HG03025 (cell line): ENCODE measurements at regions not wholly inside any gene's neighbourhood (a gene's known extent, or its start where the extent isn't known, plus 50 kb on each side); places are given as distances from the start of the nearest gene placed in this dataset.

Experiments used
- ATAC-seq: cut with Tn5 transposase; IDR thresholded peaks from one replicate; pipeline ENCODE4 v1.9.1; 2021; ENCODE audit warnings: mild to moderate bottlenecking, moderate library complexity; ENCODE audit not compliant: unreplicated experiment, low FRiP score

GRCh38 chr6:167672738-167673137, 154.0 kb upstream of the AFDN start:
- ATAC-seq = no peak

GRCh38 chr6:167673946-167674345, 152.8 kb upstream of the AFDN start:
- no peak for ATAC-seq

GRCh38 chr6:167674486-167674885, 152.2 kb upstream of the AFDN start:
- ATAC-seq = no peak

DNA sequence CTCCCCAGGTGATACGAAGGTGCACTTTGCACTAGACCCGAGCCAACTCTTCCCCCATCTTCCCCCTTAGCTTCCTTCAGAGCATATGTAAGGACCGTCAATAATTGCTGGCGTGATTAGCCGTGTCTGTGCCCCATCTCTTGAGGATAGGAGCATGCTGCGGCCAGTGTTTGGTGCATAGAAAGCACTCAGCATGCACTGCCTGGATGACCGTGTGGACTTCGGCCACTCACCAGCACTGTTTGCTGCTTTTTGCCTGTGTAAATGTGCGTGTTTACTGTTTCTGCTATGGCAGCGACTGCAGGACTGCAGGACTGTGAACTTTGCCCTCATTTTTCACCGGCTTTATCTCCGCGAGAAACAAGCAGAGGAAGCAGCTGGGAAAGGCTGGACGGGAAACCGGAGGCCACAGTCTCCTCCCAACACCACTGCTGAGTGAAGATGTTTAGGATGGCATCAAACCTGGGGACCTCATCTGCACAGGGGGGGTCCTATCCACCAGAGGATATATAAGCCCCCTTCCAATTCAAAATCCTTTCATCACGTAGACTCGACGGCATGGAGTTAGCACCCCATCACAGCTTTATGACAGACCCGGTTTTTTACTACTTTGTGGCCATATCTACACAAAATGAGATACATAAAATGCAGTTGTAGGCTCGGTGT, 150.6 kb upstream of the AFDN start:
- ATAC-seq = no peak

- ATAC-seq = no peak
These were observed 149.9 kb upstream of the AFDN start for GRCh38 chr6:167676666-167677421.

DNA sequence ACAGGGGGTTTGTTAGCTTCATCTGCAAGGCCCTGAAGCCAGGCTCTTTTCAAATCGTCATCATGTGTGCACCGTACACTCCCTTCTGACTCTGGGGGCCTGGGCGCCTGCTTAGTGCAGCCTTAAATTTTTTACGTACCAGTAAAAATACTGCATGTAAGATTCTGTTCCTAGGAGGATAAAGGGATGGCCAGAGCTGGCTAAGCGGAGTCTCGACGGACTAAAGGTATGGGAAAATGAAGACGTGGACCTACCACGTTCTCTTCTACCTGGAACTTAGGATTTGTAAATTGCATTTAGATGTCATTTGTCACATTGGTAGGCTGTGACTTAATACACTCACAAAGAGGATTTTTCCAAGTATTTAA, 149.3 kb upstream of the AFDN start:
- ATAC-seq = no peak

DNA sequence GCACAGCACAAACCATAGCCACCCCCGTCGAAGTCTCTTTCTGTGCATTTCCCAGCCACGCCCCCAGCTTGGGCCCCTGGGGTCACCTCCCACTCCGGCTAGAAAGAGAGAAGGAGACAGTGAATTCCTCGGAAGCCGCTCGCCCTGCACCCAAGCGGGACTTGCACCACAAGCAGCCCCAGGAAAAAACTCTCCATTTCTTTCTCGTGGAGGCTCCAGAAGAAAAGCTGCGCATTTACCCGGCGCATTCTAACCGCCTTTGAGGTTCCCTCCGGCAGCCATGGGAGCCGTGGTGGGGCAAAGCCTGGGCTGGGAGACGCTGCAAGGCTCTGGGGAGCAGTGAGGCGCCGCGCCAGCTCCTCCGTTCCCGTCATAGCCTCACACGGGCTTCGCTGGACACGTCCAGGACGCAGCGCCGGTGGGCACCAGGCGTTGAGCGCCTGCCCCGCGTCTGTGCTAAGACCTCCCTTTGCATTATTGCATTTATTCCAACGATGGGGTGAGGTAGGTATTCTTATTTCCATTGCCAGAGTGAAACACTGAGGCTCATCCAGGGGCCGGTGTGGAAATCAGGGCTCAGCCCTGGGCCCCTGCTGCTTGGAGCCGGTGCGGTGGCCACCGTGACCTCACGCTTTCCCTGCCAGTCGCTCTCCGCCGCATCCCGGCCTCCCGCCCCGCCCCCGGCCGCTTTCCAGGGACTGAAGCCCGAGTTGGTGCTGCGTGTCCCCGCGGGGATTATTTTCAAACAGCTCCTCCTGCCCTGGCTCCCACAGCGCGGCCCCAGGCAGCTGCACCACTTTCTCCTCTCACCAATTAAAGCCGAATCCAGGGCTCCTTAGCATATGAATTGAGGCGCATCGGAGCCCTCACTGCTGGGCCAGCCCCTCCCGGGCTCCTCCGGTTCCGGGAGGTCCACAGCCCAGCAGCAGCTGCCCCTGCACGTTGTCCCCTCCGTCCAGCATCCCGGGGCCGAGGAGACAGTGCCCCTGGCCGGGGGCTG, 148.3 kb upstream of the AFDN start:
- ATAC-seq = no peak

- ATAC-seq = no peak
These were observed 147.5 kb upstream of the AFDN start for GRCh38 chr6:167679122-167679736.

- no peak for ATAC-seq
These were observed 146.7 kb upstream of the AFDN start for GRCh38 chr6:167679790-167680604.

DNA sequence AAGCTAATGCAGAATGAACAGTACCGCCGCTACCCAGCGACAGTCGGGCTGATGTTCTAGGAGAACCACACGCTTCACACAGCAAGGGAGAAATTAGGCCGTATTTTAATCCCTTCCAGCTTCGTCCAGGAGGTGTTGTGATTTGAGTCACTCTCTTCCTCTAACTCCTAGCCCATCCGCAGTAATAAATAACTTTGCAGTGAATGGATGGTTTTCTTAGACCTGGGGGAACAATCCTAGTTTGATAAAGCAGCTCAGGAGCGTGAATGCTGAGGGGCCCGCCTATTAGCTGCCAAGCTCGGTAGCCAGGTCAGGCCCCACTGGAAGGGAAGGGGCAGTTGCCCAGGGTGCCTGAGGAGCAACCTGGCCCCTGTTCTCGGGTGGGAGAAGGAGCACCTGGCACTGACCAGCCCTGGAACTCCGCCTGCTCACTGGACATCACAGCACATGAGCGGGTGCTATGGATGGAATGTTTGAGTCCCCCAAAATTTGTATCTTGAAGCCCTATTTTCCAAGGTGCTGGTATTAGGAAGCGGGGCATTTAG, 146.0 kb upstream of the AFDN start:
- no peak for ATAC-seq

GRCh38 chr6:167682125-167682524, 144.6 kb upstream of the AFDN start:
- no peak for ATAC-seq

DNA sequence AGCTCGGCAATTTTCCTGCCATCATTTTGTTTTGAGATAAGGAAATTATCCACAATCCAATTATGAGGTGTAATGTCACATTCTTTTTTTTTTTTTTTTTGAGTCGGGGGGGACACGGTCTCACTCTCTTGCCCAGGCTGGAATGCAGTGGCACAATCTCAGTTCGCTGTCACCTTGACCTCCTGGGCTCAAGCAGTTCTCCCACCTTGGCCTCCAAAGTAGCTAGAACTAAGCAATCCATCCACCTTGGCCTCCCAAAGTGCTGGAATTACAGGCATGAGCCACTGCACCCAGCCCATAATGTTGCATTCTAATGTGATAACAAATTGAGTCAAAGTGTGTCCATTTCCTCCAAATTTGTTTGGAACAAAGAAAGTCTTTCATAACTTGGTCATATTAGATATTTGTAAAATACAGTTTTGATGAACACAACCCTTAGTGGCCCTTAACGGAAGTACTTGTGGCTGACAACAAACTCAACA, 144.1 kb upstream of the AFDN start:
- ATAC-seq = no peak

DNA sequence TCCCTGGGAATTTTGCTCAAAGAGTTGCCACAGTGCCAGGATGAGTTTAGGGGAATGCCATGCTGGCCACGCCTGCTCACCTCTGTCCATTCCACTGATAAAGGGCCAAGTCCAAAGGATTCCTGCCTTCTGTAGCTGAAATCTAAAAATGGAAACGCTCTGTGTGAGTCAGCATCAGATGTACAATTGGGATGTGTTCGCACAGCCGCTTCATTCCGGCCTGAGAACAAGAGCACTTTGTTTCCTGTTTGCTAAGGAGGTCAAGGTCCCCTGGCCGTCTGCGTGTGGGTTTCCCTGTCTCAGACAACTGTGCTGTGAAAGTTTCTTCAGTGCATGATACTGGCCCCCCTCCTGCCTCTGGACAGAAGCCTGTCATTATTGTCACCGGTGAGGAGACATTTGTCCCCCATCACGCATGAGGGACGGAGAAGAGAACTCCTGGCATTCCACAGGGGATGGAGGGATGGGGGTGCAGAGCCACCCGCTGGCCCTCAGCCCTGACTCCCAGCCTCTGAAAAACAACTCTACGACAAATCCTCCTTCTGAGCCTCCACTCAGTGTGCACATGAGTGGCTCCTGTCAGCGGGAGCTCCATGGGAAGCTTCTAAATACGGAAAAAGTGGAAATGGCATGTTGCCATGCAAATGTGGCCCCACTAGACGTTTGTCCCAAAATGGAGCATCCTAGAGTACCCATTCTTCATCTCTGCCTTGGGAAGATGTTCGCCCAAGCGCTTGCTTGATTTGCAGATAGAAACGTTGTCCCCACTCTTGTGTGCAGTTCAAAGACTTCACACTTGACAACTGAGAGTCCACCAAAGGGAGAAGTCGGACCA, 143.5 kb upstream of the AFDN start:
- no peak for ATAC-seq

DNA sequence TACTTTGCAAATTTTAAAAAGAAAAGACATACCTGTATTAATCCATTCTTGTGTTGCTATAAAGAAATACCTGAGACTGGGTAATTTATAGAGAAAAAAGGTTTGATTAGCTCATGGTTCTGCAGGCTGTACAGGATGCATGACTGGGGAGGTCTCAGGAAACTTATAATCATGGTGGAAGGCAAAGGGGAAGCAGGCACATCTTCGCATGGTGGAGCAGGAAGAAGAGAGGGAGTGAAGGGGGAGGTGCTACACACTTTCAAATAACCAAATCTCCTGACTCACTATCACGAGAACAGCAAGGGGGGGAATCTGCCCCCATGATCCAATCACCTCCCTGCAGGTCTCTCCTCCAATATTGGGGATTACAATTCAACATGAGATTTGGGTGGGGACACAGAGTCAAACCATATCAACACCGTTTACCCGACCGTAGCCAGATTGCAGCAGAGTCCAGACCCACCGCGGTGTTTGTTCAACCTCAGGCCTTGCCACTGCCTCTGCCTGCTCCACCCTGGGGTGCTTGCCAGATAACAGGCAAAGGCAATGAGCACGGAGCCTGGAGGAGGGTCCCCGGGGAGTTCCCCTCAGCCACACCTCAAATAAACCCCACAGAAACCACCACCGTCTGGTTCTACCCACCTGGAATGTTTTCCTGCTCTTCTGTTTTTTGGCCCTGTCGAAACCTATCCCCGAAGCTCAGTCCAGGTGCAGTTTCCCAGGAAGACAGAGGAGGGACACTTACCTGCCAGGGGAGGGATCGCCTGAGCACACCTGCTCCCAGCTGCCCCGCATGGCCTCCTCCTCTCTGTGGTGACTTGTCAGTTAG, 142.2 kb upstream of the AFDN start:
- ATAC-seq = no peak

DNA sequence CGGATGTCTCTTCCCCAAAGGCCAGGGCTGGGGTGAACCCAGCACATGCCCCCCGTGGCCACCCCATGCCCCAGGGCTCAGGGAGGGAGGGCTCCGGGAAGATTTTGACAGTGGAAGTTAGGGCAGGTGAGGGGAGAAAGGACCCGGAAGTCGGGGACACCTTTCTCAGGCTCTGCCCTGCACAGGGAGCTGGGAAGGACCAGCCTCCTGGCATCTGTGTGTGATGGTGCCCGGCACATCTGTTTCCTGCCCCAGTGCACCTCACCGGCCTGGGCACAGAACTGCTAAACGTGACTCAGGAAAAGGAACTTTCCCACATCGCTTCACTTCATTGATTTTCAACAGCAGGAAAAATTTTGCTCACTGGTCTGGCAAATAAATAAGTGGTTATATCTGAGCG, 141.1 kb upstream of the AFDN start:
- no peak for ATAC-seq

DNA sequence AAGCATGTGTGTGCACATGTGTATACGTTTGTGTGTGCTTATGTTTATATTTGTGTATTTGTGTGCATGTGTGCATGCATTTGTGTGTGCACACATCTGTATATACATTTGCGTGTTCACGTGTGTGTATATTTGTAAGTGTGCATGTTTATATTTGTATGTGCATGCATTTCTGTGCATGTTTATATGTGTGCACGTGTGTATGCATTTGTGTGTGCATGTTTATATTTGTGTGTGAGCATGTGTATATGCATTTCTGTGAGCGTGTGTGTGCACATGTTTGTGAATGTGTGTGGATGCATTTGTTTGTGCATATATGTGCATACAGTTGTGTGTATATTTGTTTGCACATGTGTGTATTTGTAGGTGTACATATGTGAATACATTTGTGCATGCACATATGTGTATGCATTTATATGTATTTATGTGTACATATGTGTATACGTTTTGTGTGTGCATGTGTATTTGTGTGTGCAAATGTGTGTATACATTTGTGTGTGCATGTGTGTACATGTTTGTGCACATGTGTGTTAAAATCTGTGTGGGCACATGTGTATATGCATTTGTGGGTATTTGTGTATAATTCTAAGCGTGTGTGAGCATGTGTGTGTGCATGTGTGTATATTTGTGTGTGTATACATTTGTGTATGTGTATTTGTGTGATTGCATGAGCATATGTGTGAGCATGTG, 140.4 kb upstream of the AFDN start:
- ATAC-seq = no peak

- no peak for ATAC-seq
These were observed 139.5 kb upstream of the AFDN start for GRCh38 chr6:167687116-167687725.
